ENCODE measurements at regions not wholly inside any gene's neighbourhood (a gene's known extent, or its start where the extent isn't known, plus 50 kb on each side); places are given as distances from the start of the nearest gene placed in this dataset.
A peak's percentile ranks its signal among the peaks of the same experiment; 100 is the strongest.

GRCh38 chr3:106160396-106160795, 291.6 kb upstream of the CBLB start:
- DNase-seq (ENCODE audit: extremely low read depth, low read depth) = peak; percentile 8
- no peak for TF ChIP-seq CTCF (IDR thresholded peaks at IDR 0.05; ENCODE audit: low read depth, low read length)

DNA sequence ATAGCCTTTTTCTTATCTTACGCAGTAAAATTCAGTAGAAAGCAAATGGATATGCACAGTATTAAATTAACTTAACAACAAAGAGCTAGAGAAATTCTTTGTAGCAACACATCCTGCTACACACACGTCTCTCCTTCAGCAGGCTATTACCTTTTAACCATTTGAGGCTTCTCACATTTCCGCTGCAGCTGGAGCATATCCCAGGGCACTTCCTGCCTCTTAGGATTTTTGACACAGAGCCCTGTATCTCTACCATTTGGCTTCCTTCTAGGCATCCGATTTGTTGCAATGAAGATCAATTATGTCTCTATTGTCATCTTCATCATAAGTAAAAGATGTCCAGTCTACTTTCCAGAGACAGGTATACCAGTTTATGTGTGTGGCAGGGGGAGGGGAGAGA, 292.4 kb upstream of the CBLB start:
- no peak for DNase-seq (ENCODE audit: extremely low read depth, low read depth)
- TF ChIP-seq CTCF (IDR thresholded peaks at IDR 0.05; ENCODE audit: low read depth, low read length) = no peak

DNA sequence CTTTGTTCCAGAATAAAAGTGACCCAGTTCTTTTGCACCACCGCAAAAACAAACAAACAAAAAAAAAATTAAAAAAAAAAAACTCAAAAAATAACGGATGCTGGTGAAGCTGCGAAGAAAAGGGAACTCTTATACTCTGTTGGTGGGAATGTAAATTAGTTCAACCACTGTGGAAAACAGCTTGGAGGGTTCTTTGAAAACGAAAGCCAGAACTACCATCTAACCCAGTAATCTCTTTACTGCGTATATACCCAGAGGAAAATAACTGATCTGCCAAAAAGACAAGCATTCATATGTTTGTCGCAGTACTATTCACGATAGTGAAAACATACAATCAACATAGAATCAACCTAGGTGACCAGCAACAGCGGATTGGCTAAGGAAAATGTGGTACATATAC, 298.9 kb upstream of the CBLB start:
- no peak for DNase-seq (ENCODE audit: extremely low read depth, low read depth)
- no peak for TF ChIP-seq CTCF (IDR thresholded peaks at IDR 0.05; ENCODE audit: low read depth, low read length)

GRCh38 chr3:106168962-106169750, 300.3 kb upstream of the CBLB start:
- no peak for TF ChIP-seq CTCF (IDR thresholded peaks at IDR 0.05; ENCODE audit: low read depth, low read length)
- DNase-seq (ENCODE audit: extremely low read depth, low read depth) = no peak

- no peak for TF ChIP-seq CTCF (IDR thresholded peaks at IDR 0.05; ENCODE audit: low read depth, low read length)
- no peak for DNase-seq (ENCODE audit: extremely low read depth, low read depth)
Measured at GRCh38 chr3:106170636-106171035, 301.8 kb upstream of the CBLB start.

GRCh38 chr3:106172101-106172500, 303.3 kb upstream of the CBLB start:
- DNase-seq (ENCODE audit: extremely low read depth, low read depth) = no peak
- TF ChIP-seq CTCF (IDR thresholded peaks at IDR 0.05; ENCODE audit: low read depth, low read length) = no peak

- no peak for DNase-seq (ENCODE audit: extremely low read depth, low read depth)
- no peak for TF ChIP-seq CTCF (IDR thresholded peaks at IDR 0.05; ENCODE audit: low read depth, low read length)
Measured at GRCh38 chr3:106172780-106173179, 304.0 kb upstream of the CBLB start.
